ENCODE measurements at regions not wholly inside any gene's neighbourhood (a gene's known extent, or its start where the extent isn't known, plus 50 kb on each side); places are given as distances from the start of the nearest gene placed in this dataset.

DNA sequence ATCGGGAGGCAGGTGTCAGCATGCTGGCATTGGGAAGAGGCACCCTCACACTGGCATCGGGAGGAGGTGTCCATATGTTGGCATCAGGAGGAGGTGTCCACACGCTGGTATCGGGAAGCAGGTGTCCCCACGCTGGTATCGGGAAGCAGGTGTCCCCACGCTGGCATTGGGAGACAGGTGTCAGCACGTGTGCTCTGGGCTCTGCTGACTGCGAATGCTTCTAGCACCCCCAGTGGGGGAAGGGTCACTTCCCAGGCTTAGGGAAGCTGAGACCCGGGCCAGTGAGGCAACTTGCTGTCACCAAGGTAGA lies 92.5 kb upstream of the IKZF1 start:
- FAIRE-seq (no peak), DNase-seq (ENCODE audit: low spot score) (no peak), ATAC-seq (no peak)
- H3K79me2 ChIP-seq (ENCODE audit: insufficient read depth, low read length) = no peaks in the 10 kb centered on the region
- TF ChIP-seq ZNF335 (CRISPR knock-in tag; IDR thresholded peaks at IDR 0.05) = no peak
- TF ChIP-seq ZNF468 (CRISPR knock-in tag; IDR thresholded peaks at IDR 0.05) = no peak
- TF ChIP-seq ZNF224 (CRISPR knock-in tag; IDR thresholded peaks at IDR 0.05) = no peak
- TF ChIP-seq FOXA3 (CRISPR knock-in tag; IDR thresholded peaks at IDR 0.05) = no peak
- no peak for TF ChIP-seq MEF2D (CRISPR knock-in tag; IDR thresholded peaks at IDR 0.05)
- no peak for TF ChIP-seq HNRNPLL (IDR thresholded peaks at IDR 0.05; ENCODE audit: low read depth, low read length, poor library complexity, severe bottlenecking)
- no peak for TF ChIP-seq ZNF570 (CRISPR knock-in tag; IDR thresholded peaks at IDR 0.05; ENCODE audit: borderline replicate concordance)
- CTCF ChIA-PET (ENCODE audit: low intra/inter-chr PET ratio, low total read pairs) = no interaction called here
- POLR2A ChIA-PET = no interaction called here
- H3K4me2 ChIP-seq (ENCODE audit: low read depth, low read length) = no peak overlapping the region
- 10% methylated on average over 2 of the region's 10 CpGs for WGBS (ENCODE audit: low lambda C conversion rate)
- H3K4me3 ChIP-seq (replicated peaks in 1 of 3; ENCODE audit: insufficient read depth in 1 of 3, low read depth in 2 of 3, low read length in 3 of 3) = no peak overlapping the region
- no peaks in the 10 kb centered on the region for H3K36me3 ChIP-seq (replicated peaks in 1 of 2; ENCODE audit: control insufficient read depth in 1 of 2, insufficient read depth in 2 of 2, low read length in 2 of 2)
- H2AFZ ChIP-seq (ENCODE audit: low read length) = no peak overlapping the region
- H3K27me3 ChIP-seq (ENCODE audit: control insufficient read depth in 1 of 2, insufficient read depth in 2 of 2, low read length in 2 of 2) = peaks cover 4 to 31% of the 10 kb centered on the region in 2 experiments; a peak in 3 of 5 replicates
- no TSS peak for BruUV-seq (replicated peaks)
- H3K9me3 ChIP-seq (ENCODE audit: low read length) = no peaks in the 10 kb centered on the region
- intact Hi-C loops (cut with micrococcal nuclease; ENCODE audit: unreplicated experiment) = no loop called here
- H3K9ac ChIP-seq (ENCODE audit: insufficient read depth, low read depth, low read length) = no peak overlapping the region
- no peak overlapping the region for H3K27ac ChIP-seq (ENCODE audit: extremely low read length, insufficient read depth, low read length)
- no peaks in the 10 kb centered on the region for H4K20me1 ChIP-seq (ENCODE audit: insufficient read depth, low read length)
- in situ Hi-C loops (cut with HindIII; ENCODE audit: extremely low pct_ligation_motif_present, low pct_unique_long_range_greater_than_20kb) = no loop called here
- no peaks in the 10 kb centered on the region for H3K4me1 ChIP-seq (ENCODE audit: insufficient read depth, low read length)

DNA sequence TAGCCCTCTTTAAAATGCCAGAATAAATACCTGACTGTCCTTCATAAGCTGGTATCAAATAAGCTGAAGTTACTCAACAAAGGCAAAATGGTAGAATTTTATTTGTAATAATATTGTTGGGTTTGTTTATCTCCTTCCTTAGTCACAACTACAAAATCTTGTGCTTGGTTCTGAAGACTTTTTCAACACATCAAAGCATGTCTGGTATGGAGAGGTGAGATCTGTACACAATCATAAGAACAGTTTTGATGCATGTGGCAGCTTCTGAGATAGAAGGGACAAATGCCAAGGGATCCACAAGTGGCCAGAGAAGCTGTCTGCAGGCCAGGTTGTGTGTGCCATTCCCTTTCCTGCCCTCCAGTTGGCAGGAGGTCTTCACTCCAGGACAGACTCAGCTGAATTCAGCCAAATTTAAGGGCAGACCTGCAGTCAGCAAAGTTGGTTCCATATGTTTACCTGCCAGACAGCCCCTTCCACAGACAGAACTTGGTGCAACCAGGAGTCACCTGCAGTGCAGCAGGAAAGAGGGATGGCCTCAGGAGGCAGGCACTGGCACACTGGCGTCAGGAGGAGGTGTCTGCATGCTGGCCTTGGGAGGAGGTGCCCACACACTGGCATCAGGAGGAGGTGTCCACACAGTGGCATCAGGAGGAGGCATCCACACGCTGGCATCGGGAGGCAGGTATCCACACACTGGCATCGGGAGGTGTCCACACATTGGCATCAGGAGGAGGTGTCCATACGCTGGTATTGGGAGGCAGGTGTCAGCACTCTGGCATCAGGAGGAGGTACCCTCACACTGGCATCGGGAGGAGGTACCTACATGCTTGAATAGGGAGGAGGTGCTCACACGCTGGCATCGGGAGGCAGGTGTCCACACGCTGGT lies 93.1 kb upstream of the IKZF1 start:
- Histone ChIP-seq H3K9me3 (ENCODE audit: low read length) (no peaks in the 10 kb centered on the region), H3K79me2 (ENCODE audit: insufficient read depth, low read length) (no peaks in the 10 kb centered on the region), H3K4me2 (ENCODE audit: low read depth, low read length) (no peak overlapping the region), H2AFZ (ENCODE audit: low read length) (no peak overlapping the region), H3K4me1 (ENCODE audit: insufficient read depth, low read length) (no peaks in the 10 kb centered on the region), H3K9ac (ENCODE audit: insufficient read depth, low read depth, low read length) (no peak overlapping the region), H4K20me1 (ENCODE audit: insufficient read depth, low read length) (no peaks in the 10 kb centered on the region), H3K27me3 (ENCODE audit: control insufficient read depth in 1 of 2, insufficient read depth in 2 of 2, low read length in 2 of 2) (peaks cover 3 to 27% of the 10 kb centered on the region in 2 experiments; a peak in 3 of 5 replicates), H3K36me3 (replicated peaks in 1 of 2; ENCODE audit: control insufficient read depth in 1 of 2, insufficient read depth in 2 of 2, low read length in 2 of 2) (no peaks in the 10 kb centered on the region), H3K4me3 (replicated peaks in 1 of 3; ENCODE audit: insufficient read depth in 1 of 3, low read depth in 2 of 3, low read length in 3 of 3) (no peak overlapping the region), H3K27ac (ENCODE audit: extremely low read length, insufficient read depth, low read length) (no peak overlapping the region)
- DNase-seq (ENCODE audit: low spot score) (no peak), FAIRE-seq (no peak), ATAC-seq (no peak)
- POLR2A ChIA-PET = no interaction called here
- intact Hi-C loops (cut with micrococcal nuclease; ENCODE audit: unreplicated experiment) = no loop called here
- CTCF ChIA-PET (ENCODE audit: low intra/inter-chr PET ratio, low total read pairs) = no interaction called here
- no TSS peak for BruUV-seq (replicated peaks)
- in situ Hi-C loops (cut with HindIII; ENCODE audit: extremely low pct_ligation_motif_present, low pct_unique_long_range_greater_than_20kb) = no loop called here
- 35% methylated on average over 7 of the region's 9 CpGs for WGBS (ENCODE audit: low lambda C conversion rate)
- no peak for TF ChIP-seq PITX1 (CRISPR knock-in tag; IDR thresholded peaks at IDR 0.05)
- no peak for TF ChIP-seq ZNF136 (CRISPR knock-in tag; IDR thresholded peaks at IDR 0.05; ENCODE audit: low read depth)
- no peak for TF ChIP-seq ZNF33B (CRISPR knock-in tag; IDR thresholded peaks at IDR 0.05)
- no peak for TF ChIP-seq CBX5 (CRISPR knock-in tag; IDR thresholded peaks at IDR 0.05; ENCODE audit: borderline replicate concordance)
- no peak for TF ChIP-seq ZFP82 (CRISPR knock-in tag; IDR thresholded peaks at IDR 0.05; ENCODE audit: borderline replicate concordance)
- TF ChIP-seq YY1 (IDR thresholded peaks at IDR 0.05; ENCODE audit: insufficient read depth, insufficient replicate concordance, low read depth, low read length) = no peak
- TF ChIP-seq ZFY (CRISPR knock-in tag; IDR thresholded peaks at IDR 0.05) = no peak
- no peak for TF ChIP-seq POLR2G (IDR thresholded peaks at IDR 0.05; ENCODE audit: low read depth, low read length)
- no peak for TF ChIP-seq ZNF747 (CRISPR knock-in tag; IDR thresholded peaks at IDR 0.05; ENCODE audit: borderline replicate concordance)
- TF ChIP-seq, protein P1, sequence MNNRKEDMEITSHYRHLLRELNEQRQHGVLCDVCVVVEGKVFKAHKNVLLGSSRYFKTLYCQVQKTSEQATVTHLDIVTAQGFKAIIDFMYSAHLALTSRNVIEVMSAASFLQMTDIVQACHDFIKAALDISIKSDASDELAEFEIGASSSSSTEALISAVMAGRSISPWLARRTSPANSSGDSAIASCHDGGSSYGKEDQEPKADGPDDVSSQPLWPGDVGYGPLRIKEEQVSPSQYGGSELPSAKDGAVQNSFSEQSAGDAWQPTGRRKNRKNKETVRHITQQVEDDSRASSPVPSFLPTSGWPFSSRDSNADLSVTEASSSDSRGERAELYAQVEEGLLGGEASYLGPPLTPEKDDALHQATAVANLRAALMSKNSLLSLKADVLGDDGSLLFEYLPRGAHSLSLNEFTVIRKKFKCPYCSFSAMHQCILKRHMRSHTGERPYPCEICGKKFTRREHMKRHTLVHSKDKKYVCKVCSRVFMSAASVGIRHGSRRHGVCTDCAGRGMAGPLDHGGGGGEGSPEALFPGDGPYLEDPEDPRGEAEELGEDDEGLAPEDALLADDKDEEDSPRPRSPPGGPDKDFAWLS (CRISPR knock-in tag; IDR thresholded peaks at IDR 0.05; ENCODE audit: borderline replicate concordance) = no peak
- no peak for TF ChIP-seq ZNF550 (CRISPR knock-in tag; IDR thresholded peaks at IDR 0.05; ENCODE audit: borderline replicate concordance)
- TF ChIP-seq MED13 (CRISPR knock-in tag; IDR thresholded peaks at IDR 0.05) = no peak
